Testis (tissue), 2 donors: ENCODE measurements at regions not wholly inside any gene's neighbourhood (a gene's known extent, or its start where the extent isn't known, plus 50 kb on each side); places are given as distances from the start of the nearest gene placed in this dataset.

Experiments
- POLR2A ChIP-seq: fragments of 450-650 bp; IDR thresholded peaks from one replicate; pipeline ENCODE4 v1.6.1; 2017; ENCODE audit warnings: antibody characterized with exemption, mild to moderate bottlenecking, moderate library complexity
- TF ChIP-seq, protein P1 (sequence below), 3 experiments: fragments of 450-650 bp in 2 of 3; fragments of 200-600 bp in 1 of 3; sonication (generic) in 1 of 3; IDR thresholded peaks; one replicate each; pipeline ENCODE4 v1.5.1; 2016 to 2019; ENCODE audit warnings: antibody characterized with exemption in 3 of 3, mild to moderate bottlenecking in 2 of 3, moderate library complexity in 1 of 3

GRCh38 chr15:62877276-62877857, 165.2 kb upstream of the TPM1 start:
- TF ChIP-seq, protein P1, sequence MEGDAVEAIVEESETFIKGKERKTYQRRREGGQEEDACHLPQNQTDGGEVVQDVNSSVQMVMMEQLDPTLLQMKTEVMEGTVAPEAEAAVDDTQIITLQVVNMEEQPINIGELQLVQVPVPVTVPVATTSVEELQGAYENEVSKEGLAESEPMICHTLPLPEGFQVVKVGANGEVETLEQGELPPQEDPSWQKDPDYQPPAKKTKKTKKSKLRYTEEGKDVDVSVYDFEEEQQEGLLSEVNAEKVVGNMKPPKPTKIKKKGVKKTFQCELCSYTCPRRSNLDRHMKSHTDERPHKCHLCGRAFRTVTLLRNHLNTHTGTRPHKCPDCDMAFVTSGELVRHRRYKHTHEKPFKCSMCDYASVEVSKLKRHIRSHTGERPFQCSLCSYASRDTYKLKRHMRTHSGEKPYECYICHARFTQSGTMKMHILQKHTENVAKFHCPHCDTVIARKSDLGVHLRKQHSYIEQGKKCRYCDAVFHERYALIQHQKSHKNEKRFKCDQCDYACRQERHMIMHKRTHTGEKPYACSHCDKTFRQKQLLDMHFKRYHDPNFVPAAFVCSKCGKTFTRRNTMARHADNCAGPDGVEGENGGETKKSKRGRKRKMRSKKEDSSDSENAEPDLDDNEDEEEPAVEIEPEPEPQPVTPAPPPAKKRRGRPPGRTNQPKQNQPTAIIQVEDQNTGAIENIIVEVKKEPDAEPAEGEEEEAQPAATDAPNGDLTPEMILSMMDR (IDR thresholded peaks at IDR 0.05): no peak
- TF ChIP-seq POLR2A: no peak
